Activated CD8-positive, alpha-beta memory T cell treated with anti-CD3 and anti-CD28 coated beads, Interleukin-2, amount 50 U/mL, for 48 hours (primary cell): ENCODE measurements at regions not wholly inside any gene's neighbourhood (a gene's known extent, or its start where the extent isn't known, plus 50 kb on each side); places are given as distances from the start of the nearest gene placed in this dataset.
A peak's percentile ranks its signal among the peaks of the same experiment; 100 is the strongest.

ENCODE experiments used
- DNase-seq: peaks from one replicate; pipeline ENCODE4 v3.0.0-alpha.2; 2020

DNA sequence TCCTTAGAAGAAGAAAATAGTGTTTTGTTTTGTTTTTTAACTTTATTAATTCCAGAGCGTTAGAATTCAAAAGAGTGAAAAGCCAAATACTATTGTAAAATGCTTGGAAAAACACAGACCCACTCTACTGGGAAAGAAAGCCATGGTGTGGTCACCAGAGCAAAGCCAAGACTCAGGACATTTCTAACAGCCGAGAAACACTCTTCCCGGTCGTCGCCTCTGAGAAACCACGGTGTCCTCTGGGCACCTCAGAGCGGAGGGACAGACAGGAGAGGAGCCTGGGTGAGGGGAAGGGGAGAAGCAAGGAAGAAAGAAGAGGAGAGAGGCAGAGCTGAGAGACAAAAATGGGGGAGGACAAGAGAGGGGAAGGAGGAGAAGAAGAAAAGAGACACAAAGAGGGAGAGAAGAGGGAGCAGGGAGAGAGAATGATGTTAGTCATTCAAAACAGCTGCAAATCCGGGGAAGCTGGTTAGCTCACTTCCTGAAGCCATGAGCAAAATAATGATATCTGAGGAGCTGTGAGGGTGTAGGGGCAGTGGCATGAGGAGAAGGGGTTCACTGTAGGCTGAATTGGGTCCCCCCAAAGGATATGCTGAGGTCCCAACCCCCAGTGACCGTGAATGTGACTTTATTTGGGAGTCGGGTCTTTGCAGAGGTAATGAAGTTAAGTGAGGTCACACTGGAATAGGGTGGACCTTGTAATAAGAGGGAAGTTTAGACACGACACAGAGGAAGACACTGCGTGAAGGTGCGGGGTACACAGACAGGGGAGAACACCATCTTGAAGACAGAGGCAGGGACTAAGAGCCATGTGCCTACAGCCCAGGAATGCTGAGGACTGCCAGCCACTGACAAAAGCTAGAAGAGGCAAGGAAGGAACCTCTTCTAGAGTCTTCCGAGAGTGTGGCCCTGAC lies 58.2 kb upstream of the DMRTB1 start:
- no peak for DNase-seq

DNA sequence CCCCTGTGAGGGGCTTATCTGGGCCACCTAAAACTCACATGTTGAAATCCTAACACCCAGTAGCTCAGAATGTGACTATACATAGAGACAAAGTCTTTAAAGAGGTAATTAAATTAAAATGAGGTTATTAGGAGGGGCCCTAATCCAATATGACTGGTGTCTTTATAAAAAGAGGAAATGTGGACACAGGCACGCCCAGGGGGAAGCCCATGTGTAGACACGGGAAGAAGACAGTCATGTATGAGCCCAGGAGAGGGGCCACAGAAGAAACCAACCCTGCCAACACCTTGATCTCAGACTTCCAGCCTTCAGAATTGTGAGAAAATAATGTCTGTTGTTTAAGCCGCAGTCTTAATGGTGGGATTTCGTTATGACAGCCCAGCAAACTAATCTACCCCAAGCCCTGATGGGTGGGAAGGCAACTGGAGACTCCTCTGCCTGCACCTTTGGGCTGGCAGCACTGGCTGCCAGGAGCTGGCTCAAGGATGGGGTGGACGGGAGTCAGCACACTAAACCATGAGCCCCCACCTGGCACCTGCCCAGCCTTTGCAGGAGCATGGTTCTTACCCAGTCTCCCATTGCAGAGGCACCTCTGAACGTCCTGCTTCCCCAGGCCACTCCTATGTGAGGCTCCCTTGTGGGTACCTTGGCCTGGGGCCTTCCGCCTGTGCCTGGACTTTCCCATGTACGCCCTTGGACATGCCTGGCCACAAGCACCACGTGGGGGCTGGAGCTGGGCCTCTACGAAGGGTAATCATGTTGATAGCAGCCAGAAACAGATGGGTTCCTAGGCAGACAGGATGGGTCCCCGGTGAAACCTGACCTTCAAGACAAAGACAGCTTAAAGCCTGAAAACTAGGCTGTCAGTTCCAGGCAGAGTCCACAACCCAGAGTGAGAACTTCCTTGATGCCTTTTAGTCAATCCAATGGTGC lies 57.1 kb upstream of the DMRTB1 start:
- DNase-seq = peak; percentile 47

DNA sequence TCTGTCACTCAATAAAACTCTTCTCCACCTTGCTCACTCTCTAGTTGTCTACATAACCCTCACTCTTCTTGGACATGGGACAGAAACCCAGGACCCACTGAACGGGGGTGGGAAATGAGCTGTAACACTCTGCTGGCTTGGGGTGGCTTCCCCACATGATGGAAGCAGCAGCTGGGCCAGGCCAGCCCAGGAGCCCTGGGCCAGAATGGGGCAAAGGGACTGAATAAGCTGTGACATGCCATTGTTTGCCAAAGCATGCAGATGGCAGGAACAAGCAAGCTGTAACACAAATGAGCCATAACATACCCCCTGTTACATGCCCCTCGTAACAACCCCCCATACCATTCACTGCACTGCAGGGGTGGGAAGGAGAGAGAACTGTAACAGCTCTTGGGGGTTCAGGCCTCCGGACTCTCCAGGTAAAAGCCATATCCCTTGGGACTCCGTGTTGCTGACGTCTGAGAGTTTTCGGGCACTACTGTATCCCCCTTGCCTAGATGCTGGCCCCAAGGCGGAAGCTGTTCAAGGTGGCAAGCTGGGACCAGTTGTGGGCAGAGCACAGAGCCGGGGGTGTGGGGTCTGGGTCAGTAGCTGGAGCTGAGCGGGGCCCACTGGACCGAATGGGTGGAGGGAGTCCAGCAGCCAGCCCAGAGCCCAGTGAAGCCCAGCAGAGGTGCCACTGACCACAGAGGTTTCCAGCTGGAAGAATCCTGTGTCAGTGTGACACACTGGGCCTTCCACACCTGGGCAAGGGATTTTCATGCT lies 56.1 kb upstream of the DMRTB1 start:
- DNase-seq = peak; percentile 32

DNA sequence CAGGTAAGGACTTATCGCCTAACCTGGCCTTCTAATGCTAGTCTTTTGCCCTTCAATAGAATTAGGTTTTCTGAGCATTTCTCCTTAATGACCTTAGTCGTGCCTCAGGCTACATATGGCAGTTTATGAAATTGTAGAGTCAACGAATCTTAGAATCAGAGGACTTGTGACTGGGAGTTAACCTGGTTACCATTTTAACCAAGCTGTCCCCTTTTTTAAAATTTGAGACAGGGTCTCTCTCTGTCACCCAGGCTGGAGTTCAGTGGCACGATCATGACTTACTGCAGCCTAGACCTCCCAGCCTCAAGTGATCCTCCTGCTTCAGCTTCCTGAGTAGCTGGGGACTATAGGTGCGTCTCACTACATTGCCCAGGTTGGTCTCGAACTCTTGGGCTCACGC lies 53.5 kb upstream of the DMRTB1 start:
- DNase-seq = no peak

DNA sequence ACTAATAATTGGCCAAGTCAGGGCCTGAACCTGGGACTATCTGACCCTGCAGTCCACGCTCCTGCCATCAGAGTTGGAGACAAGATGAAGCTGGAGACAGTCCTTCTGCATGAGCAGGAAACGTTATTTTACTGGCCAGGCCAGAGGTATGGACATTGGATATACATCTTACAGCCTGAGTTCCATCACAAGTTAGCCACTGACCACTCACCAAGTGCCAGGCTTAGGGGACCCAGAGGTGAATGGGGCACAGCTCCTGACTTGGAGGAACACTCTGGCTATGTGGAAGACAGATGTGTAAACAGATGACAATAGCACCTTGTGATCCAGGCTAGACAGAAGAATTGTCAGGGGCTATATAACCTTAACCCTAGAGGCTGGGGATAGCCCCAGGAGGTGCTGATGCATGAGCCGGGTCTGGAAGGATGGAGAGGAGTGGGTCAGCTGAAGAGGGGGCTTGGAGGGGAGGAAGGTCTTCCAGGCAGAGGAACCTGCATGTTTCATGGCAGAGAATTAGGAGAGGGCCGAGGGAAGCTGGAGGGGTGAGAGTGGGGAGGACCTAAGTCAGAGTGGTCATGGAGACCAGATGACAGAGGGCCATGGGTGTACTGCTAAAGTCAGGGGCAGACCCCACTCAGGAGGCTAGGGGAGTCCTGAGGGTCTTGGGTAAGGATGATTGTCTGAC lies 52.5 kb upstream of the DMRTB1 start:
- no peak for DNase-seq

DNA sequence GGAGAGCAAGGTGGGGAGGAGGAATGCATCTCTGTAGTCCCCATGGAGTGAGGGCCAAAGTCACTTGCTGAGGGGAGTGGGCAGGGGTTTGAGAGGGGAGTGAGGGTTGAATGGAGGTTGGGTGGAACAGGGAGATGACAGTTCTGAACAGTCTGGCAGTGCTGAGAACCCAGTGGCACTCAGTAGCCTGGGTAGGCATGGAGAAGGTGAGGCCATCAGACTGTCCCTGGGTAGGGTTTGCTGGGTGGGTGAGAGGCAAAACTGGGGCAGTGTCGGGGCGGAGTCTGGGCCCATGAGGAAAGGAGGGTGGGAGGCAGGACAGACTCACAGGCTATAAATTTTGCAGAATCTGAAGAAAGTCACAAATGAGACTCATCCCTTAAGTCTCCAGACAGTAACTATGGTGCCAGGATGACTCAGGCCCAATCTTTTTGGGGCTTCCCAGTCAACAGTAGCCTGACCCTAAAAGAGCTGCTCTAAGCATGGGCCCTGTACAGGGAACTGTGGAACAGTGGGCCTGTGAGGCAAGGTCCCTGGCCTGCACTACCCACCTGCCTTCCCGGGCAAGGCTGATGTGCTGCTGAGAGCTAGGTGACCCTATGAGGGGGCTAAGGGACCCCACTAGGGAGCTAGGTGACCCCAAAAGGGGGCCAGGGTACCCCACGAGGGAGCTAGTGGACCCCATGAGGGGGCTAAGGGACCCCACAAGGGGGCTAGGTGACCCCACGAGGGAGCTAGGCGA lies 51.0 kb upstream of the DMRTB1 start:
- DNase-seq = no peak

DNA sequence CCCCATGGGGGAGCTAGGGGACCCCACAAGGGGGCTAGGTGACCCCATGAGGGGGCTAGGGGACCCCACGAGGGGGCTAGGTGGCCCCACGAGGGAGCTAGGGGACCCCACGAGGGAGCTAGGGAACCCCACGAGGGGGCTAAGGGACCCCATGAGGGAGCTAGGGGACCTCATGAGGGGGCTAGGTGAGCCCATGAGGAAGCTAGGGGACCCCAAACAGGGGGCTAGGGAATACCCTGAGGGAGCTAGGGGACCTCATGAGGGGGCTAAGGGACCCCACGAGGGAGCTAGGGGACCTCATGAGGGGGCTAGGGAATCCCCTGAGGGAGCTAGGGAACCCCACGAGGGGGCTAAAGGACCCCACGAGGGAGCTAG lies 50.5 kb upstream of the DMRTB1 start:
- DNase-seq = no peak

DNA sequence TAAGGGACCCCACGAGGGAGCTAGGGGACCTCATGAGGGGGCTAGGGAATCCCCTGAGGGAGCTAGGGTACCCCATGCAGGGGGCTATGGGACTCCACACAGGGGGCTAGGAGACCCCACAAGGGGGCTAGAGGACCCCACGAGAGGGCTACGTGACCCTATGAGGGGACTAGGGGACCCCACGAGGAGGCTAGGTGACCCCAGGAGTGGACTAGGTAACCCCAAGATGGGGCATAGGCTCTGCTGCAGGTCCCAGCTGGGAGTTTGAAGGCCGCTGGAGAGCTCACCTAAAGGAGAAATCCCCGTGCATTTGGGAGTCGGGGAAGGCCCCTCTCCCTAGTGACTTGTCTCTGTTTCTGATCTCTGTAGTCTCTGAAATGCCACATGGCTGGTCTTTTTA lies 50.0 kb upstream of the DMRTB1 start:
- DNase-seq = no peak
